ENCODE measurements at regions not wholly inside any gene's neighbourhood (a gene's known extent, or its start where the extent isn't known, plus 50 kb on each side); places are given as distances from the start of the nearest gene placed in this dataset.

- no peak for ATAC-seq
- BruUV-seq (replicated peaks) = no TSS peak
- no peak for DNase-seq (ENCODE audit: low read depth, low spot score)
- H3K9me3 ChIP-seq (ENCODE audit: control insufficient read depth, insufficient read depth, low read depth, low read length) = no peaks in the 10 kb centered on the region
- in situ Hi-C loops (cut with HindIII; ENCODE audit: low pct_unique_long_range_greater_than_20kb, low sequenced_read_pairs) (no loop called here), intact Hi-C loops (cut with micrococcal nuclease; ENCODE audit: unreplicated experiment) (no loop called here)
- no peaks in the 10 kb centered on the region for H3K27me3 ChIP-seq (ENCODE audit: control insufficient read depth, insufficient read depth, low read length)
- POLR2A ChIA-PET = no interaction called here
- H3K27ac ChIP-seq (ENCODE audit: low read length) = no peak overlapping the region
- H3K4me3 ChIP-seq (ENCODE audit: low read depth in 2 of 2, low read length in 2 of 2) = no peak overlapping the region
- TF ChIP-seq REST (IDR thresholded peaks at IDR 0.05; ENCODE audit: insufficient read depth in 1 of 2, low read depth in 2 of 2, low read length in 1 of 2) = no peak
- no peak for TF ChIP-seq CTCF (IDR thresholded peaks at IDR 0.05)
- no peak for TF ChIP-seq POLR2AphosphoS5 (IDR thresholded peaks at IDR 0.05; ENCODE audit: low read depth, low read length)
- no peak for TF ChIP-seq TCF7L2 (IDR thresholded peaks at IDR 0.05; ENCODE audit: low read depth, low read length)
- CTCF ChIA-PET = no interaction called here
- H3K4me1 ChIP-seq (ENCODE audit: control insufficient read depth, insufficient read depth, low read length) = no peaks in the 10 kb centered on the region
- H3K36me3 ChIP-seq (ENCODE audit: control insufficient read depth, insufficient read depth, low read length) = no peaks in the 10 kb centered on the region
These were observed 1862.7 kb downstream of the STIM2 start for GRCh38 chr4:28723371-28723770.

- TF ChIP-seq POLR2AphosphoS5 (IDR thresholded peaks at IDR 0.05; ENCODE audit: low read depth, low read length) = no peak
- no peak for TF ChIP-seq CTCF (IDR thresholded peaks at IDR 0.05)
- TF ChIP-seq REST (IDR thresholded peaks at IDR 0.05; ENCODE audit: insufficient read depth in 1 of 2, low read depth in 2 of 2, low read length in 1 of 2) = no peak
- TF ChIP-seq TCF7L2 (IDR thresholded peaks at IDR 0.05; ENCODE audit: low read depth, low read length) = no peak
- no peak for TF ChIP-seq SIN3A (IDR thresholded peaks at IDR 0.05; ENCODE audit: borderline replicate concordance, insufficient read depth, low read depth, low read length)
- in situ Hi-C loops (cut with HindIII; ENCODE audit: low pct_unique_long_range_greater_than_20kb, low sequenced_read_pairs) = no loop called here
- H3K4me3 ChIP-seq (ENCODE audit: low read depth in 2 of 2, low read length in 2 of 2) = no peak overlapping the region
- H3K27ac ChIP-seq (ENCODE audit: low read length) = no peak overlapping the region
- DNase-seq (ENCODE audit: low read depth, low spot score) = no peak
- ATAC-seq = no peak
- ChIA-PET CTCF (no interaction called here), POLR2A (no interaction called here)
- no peaks in the 10 kb centered on the region for H3K4me1 ChIP-seq (ENCODE audit: control insufficient read depth, insufficient read depth, low read length)
- intact Hi-C loops (cut with micrococcal nuclease; ENCODE audit: unreplicated experiment) = no loop called here
- no peaks in the 10 kb centered on the region for H3K27me3 ChIP-seq (ENCODE audit: control insufficient read depth, insufficient read depth, low read length)
- no TSS peak for BruUV-seq (replicated peaks)
- H3K36me3 ChIP-seq (ENCODE audit: control insufficient read depth, insufficient read depth, low read length) = no peaks in the 10 kb centered on the region
- H3K9me3 ChIP-seq (ENCODE audit: control insufficient read depth, insufficient read depth, low read depth, low read length) = no peaks in the 10 kb centered on the region
These were observed 1863.6 kb downstream of the STIM2 start for GRCh38 chr4:28724239-28724638.

All from Panc1 (cell line).